ENCODE measurements at regions not wholly inside any gene's neighbourhood (a gene's known extent, or its start where the extent isn't known, plus 50 kb on each side); places are given as distances from the start of the nearest gene placed in this dataset.
"Not testable (repeated sequence)": the region's sequence is repeated elsewhere in the genome, so short reads cannot be mapped to it uniquely, and the experiment has no call there.

DNA sequence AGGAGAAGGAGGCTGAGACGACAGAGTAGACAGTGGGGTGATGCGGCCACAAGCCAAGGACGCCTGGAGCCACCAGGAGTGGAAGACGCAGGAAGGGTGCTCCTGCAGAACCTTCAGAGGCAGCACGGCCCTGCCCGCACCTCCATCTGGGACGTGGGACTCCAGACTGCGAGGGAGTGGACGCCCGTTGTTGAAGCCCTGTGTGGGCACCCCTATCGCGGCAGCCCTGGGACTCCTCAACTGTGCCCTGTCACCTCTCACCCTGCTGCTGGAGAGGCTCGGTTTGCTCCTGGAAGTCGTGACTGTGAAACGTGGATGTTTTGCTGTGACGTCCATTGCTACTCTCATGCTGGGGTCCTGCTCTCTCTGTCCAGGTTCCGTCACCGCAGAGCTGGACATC lies 100.6 kb upstream of the LRPAP1 start:
- TF ChIP-seq POLR2AphosphoS5 (IDR thresholded peaks at IDR 0.05; ENCODE audit: low read depth, low read length); YY1 (IDR thresholded peaks at IDR 0.05; ENCODE audit: low read depth); SMC3 (IDR thresholded peaks at IDR 0.05; ENCODE audit: low read depth, low read length); SIN3A (IDR thresholded peaks at IDR 0.05; ENCODE audit: borderline replicate concordance, low read depth, low read length); RFX5 (IDR thresholded peaks at IDR 0.05; ENCODE audit: low read length); GABPA (IDR thresholded peaks at IDR 0.05; ENCODE audit: low read depth); USF2 (IDR thresholded peaks at IDR 0.05; ENCODE audit: borderline replicate concordance, low read depth, low read length); MAX (IDR thresholded peaks at IDR 0.05; ENCODE audit: low read depth); RCOR1 (IDR thresholded peaks at IDR 0.05; ENCODE audit: low read length): not testable (repeated sequence)
- TF ChIP-seq, protein P1, sequence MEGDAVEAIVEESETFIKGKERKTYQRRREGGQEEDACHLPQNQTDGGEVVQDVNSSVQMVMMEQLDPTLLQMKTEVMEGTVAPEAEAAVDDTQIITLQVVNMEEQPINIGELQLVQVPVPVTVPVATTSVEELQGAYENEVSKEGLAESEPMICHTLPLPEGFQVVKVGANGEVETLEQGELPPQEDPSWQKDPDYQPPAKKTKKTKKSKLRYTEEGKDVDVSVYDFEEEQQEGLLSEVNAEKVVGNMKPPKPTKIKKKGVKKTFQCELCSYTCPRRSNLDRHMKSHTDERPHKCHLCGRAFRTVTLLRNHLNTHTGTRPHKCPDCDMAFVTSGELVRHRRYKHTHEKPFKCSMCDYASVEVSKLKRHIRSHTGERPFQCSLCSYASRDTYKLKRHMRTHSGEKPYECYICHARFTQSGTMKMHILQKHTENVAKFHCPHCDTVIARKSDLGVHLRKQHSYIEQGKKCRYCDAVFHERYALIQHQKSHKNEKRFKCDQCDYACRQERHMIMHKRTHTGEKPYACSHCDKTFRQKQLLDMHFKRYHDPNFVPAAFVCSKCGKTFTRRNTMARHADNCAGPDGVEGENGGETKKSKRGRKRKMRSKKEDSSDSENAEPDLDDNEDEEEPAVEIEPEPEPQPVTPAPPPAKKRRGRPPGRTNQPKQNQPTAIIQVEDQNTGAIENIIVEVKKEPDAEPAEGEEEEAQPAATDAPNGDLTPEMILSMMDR (IDR thresholded peaks at IDR 0.05), result not testable (repeated sequence)
- TF ChIP-seq, protein P2, sequence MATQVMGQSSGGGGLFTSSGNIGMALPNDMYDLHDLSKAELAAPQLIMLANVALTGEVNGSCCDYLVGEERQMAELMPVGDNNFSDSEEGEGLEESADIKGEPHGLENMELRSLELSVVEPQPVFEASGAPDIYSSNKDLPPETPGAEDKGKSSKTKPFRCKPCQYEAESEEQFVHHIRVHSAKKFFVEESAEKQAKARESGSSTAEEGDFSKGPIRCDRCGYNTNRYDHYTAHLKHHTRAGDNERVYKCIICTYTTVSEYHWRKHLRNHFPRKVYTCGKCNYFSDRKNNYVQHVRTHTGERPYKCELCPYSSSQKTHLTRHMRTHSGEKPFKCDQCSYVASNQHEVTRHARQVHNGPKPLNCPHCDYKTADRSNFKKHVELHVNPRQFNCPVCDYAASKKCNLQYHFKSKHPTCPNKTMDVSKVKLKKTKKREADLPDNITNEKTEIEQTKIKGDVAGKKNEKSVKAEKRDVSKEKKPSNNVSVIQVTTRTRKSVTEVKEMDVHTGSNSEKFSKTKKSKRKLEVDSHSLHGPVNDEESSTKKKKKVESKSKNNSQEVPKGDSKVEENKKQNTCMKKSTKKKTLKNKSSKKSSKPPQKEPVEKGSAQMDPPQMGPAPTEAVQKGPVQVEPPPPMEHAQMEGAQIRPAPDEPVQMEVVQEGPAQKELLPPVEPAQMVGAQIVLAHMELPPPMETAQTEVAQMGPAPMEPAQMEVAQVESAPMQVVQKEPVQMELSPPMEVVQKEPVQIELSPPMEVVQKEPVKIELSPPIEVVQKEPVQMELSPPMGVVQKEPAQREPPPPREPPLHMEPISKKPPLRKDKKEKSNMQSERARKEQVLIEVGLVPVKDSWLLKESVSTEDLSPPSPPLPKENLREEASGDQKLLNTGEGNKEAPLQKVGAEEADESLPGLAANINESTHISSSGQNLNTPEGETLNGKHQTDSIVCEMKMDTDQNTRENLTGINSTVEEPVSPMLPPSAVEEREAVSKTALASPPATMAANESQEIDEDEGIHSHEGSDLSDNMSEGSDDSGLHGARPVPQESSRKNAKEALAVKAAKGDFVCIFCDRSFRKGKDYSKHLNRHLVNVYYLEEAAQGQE (IDR thresholded peaks at IDR 0.05; ENCODE audit: low read depth, low read length), result not testable (repeated sequence)
- TF ChIP-seq, protein P3, sequence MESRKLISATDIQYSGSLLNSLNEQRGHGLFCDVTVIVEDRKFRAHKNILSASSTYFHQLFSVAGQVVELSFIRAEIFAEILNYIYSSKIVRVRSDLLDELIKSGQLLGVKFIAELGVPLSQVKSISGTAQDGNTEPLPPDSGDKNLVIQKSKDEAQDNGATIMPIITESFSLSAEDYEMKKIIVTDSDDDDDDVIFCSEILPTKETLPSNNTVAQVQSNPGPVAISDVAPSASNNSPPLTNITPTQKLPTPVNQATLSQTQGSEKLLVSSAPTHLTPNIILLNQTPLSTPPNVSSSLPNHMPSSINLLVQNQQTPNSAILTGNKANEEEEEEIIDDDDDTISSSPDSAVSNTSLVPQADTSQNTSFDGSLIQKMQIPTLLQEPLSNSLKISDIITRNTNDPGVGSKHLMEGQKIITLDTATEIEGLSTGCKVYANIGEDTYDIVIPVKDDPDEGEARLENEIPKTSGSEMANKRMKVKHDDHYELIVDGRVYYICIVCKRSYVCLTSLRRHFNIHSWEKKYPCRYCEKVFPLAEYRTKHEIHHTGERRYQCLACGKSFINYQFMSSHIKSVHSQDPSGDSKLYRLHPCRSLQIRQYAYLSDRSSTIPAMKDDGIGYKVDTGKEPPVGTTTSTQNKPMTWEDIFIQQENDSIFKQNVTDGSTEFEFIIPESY (IDR thresholded peaks at IDR 0.05; ENCODE audit: borderline replicate concordance, low read depth), result not testable (repeated sequence)
